ENCODE measurements at regions not wholly inside any gene's neighbourhood (a gene's known extent, or its start where the extent isn't known, plus 50 kb on each side); places are given as distances from the start of the nearest gene placed in this dataset.
"Not testable (repeated sequence)": the region's sequence is repeated elsewhere in the genome, so short reads cannot be mapped to it uniquely, and the experiment has no call there.

- TF ChIP-seq CTCF (IDR thresholded peaks at IDR 0.05; ENCODE audit: extremely low read depth, missing control alignments), result no peak
- DNase-seq (ENCODE audit: low spot score), result no peak
Observed at GRCh38 chr7:90067171-90067570, 87.1 kb upstream of the STEAP1 start.

- not testable (repeated sequence) for DNase-seq (ENCODE audit: low spot score)
Observed at GRCh38 chr7:90070238-90070637, 84.0 kb upstream of the STEAP1 start.

GRCh38 chr7:90078921-90079320 lies 75.3 kb upstream of the STEAP1 start:
- no peak for TF ChIP-seq CTCF (IDR thresholded peaks at IDR 0.05; ENCODE audit: extremely low read depth, missing control alignments)
- DNase-seq (ENCODE audit: low spot score), result no peak

- TF ChIP-seq CTCF (IDR thresholded peaks at IDR 0.05; ENCODE audit: extremely low read depth, missing control alignments), result no peak
Observed at GRCh38 chr7:90081621-90082020, 72.6 kb upstream of the STEAP1 start.

GRCh38 chr7:90092506-90092905 lies 61.8 kb upstream of the STEAP1 start:
- no peak for DNase-seq (ENCODE audit: low spot score)
- no peak for TF ChIP-seq CTCF (IDR thresholded peaks at IDR 0.05; ENCODE audit: extremely low read depth, missing control alignments)

More at GRCh38 chr7:90081621-90082020, 72.6 kb upstream of the STEAP1 start:
- DNase-seq (ENCODE audit: low spot score), result no peak

- no peak for TF ChIP-seq CTCF (IDR thresholded peaks at IDR 0.05; ENCODE audit: extremely low read depth, missing control alignments)
- no peak for DNase-seq (ENCODE audit: low spot score)
Observed at GRCh38 chr7:90094030-90094429, 60.2 kb upstream of the STEAP1 start.

Measured in GM20000 (cell line).